Nephron (organoid): ENCODE measurements at regions not wholly inside any gene's neighbourhood (a gene's known extent, or its start where the extent isn't known, plus 50 kb on each side); places are given as distances from the start of the nearest gene placed in this dataset.

ENCODE experiments used
- H3K27ac Mint-ChIP-seq, 3 experiments: 2 replicates each; pipeline ENCODE4 v1.8.0; 2020; ENCODE audit warnings: mixed read lengths in 3 of 3, mild to moderate bottlenecking in 2 of 3, moderate library complexity in 1 of 3
- H3K27me3 Mint-ChIP-seq: 2 replicates; pipeline ENCODE4 v1.8.0; 2021; ENCODE audit warnings: low read depth, mild to moderate bottlenecking, moderate library complexity, mixed read lengths
- H3K36me3 Mint-ChIP-seq: 2 replicates; pipeline ENCODE4 v1.8.0; 2020; ENCODE audit warnings: low read depth, mixed read lengths
- H3K4me1 Mint-ChIP-seq: 2 replicates; pipeline ENCODE4 v1.8.0; 2020; ENCODE audit warnings: mixed read lengths
- H3K4me3 Mint-ChIP-seq, 3 experiments: 2 replicates each; pipeline ENCODE4 v1.8.0; 2020; ENCODE audit warnings: mild to moderate bottlenecking in 3 of 3, mixed read lengths in 3 of 3, moderate library complexity in 2 of 3
- H3K9me3 Mint-ChIP-seq: 2 replicates; pipeline ENCODE4 v1.8.0; 2020; ENCODE audit warnings: mixed read lengths
- CTCF ChIP-seq, 3 experiments: fragments of 200-600 bp; sonication (generic); IDR thresholded peaks; one replicate each; pipeline ENCODE4 v1.5.0; 2021; ENCODE audit warnings: antibody characterized with exemption in 3 of 3; ENCODE audit not compliant: unreplicated experiment in 3 of 3

- H3K27ac Mint-ChIP-seq, result no peak overlapping the region
- no peak overlapping the region for H3K4me3 Mint-ChIP-seq
- peaks cover 3% of the 10 kb centered on the region for H3K36me3 Mint-ChIP-seq
- TF ChIP-seq CTCF (IDR thresholded peaks at IDR 0.05; ENCODE audit: unreplicated experiment in 3 of 3), result no peak
- peaks cover 3% of the 10 kb centered on the region for H3K4me1 Mint-ChIP-seq
- H3K9me3 Mint-ChIP-seq, result peaks cover 38% of the 10 kb centered on the region
- H3K27me3 Mint-ChIP-seq, result no peaks in the 10 kb centered on the region
These were observed 579.6 kb downstream of the COL12A1 start for GRCh38 chr6:74626288-74626687.

- Mint-ChIP-seq H3K27me3 (peaks cover 3% of the 10 kb centered on the region), H3K4me1 (no peaks in the 10 kb centered on the region)
- no peak for TF ChIP-seq CTCF (IDR thresholded peaks at IDR 0.05; ENCODE audit: unreplicated experiment in 3 of 3)
These were observed 582.8 kb downstream of the COL12A1 start for GRCh38 chr6:74623027-74623426.

GRCh38 chr6:74611220-74611619 is 594.6 kb downstream of the COL12A1 start:
- TF ChIP-seq CTCF (IDR thresholded peaks at IDR 0.05; ENCODE audit: unreplicated experiment in 3 of 3), result no peak
- Mint-ChIP-seq H3K9me3 (no peaks in the 10 kb centered on the region), H3K4me1 (peaks cover 4% of the 10 kb centered on the region), H3K27me3 (no peaks in the 10 kb centered on the region), H3K36me3 (no peaks in the 10 kb centered on the region), H3K4me3 (no peak overlapping the region), H3K27ac (no peak overlapping the region)

More at GRCh38 chr6:74623027-74623426, 582.8 kb downstream of the COL12A1 start:
- Mint-ChIP-seq H3K4me3 (no peak overlapping the region), H3K36me3 (peaks cover 3% of the 10 kb centered on the region), H3K9me3 (peaks cover 35% of the 10 kb centered on the region), H3K27ac (no peak overlapping the region)

- H3K4me3 Mint-ChIP-seq, result no peak overlapping the region
- H3K4me1 Mint-ChIP-seq, result peaks cover 4% of the 10 kb centered on the region
- no peak for TF ChIP-seq CTCF (IDR thresholded peaks at IDR 0.05; ENCODE audit: unreplicated experiment in 3 of 3)
- H3K36me3 Mint-ChIP-seq, result no peaks in the 10 kb centered on the region
- no peaks in the 10 kb centered on the region for H3K9me3 Mint-ChIP-seq
- no peaks in the 10 kb centered on the region for H3K27me3 Mint-ChIP-seq
- H3K27ac Mint-ChIP-seq, result no peak overlapping the region
These were observed 595.5 kb downstream of the COL12A1 start for GRCh38 chr6:74610352-74610751.

GRCh38 chr6:74609871-74610270 is 596.0 kb downstream of the COL12A1 start:
- Mint-ChIP-seq H3K27me3 (no peaks in the 10 kb centered on the region), H3K9me3 (no peaks in the 10 kb centered on the region), H3K4me3 (no peak overlapping the region), H3K27ac (peak overlapping the region in 1 of 3 experiments; percentile 15), H3K4me1 (peaks cover 9% of the 10 kb centered on the region), H3K36me3 (no peaks in the 10 kb centered on the region)
- no peak for TF ChIP-seq CTCF (IDR thresholded peaks at IDR 0.05; ENCODE audit: unreplicated experiment in 3 of 3)

GRCh38 chr6:74607934-74608333 is 597.9 kb downstream of the COL12A1 start:
- H3K36me3 Mint-ChIP-seq, result no peaks in the 10 kb centered on the region
- no peak for TF ChIP-seq CTCF (IDR thresholded peaks at IDR 0.05; ENCODE audit: unreplicated experiment in 3 of 3)
- no peaks in the 10 kb centered on the region for H3K9me3 Mint-ChIP-seq
- no peak overlapping the region for H3K4me3 Mint-ChIP-seq
- no peak overlapping the region for H3K27ac Mint-ChIP-seq
- H3K4me1 Mint-ChIP-seq, result peaks cover 24% of the 10 kb centered on the region
- H3K27me3 Mint-ChIP-seq, result no peaks in the 10 kb centered on the region
